IMR-90 (cell line): ENCODE measurements at regions not wholly inside any gene's neighbourhood (a gene's known extent, or its start where the extent isn't known, plus 50 kb on each side); places are given as distances from the start of the nearest gene placed in this dataset.

Experiments
- ATAC-seq: fragments of 200-7000 bp; cut with Tn5 transposase; 2 replicates; pipeline ENCODE4 v1.9.1; 2020; ENCODE audit warnings: low read depth, mild to moderate bottlenecking, moderate library complexity
- BruUV-seq: library from RNA; stranded (reverse); fragments of 400-500 nt; replicated peaks from 2 replicates; lab custom pipeline; 2021; lab: Mats Ljungman, UMichigan
- CTCF ChIA-PET: fragments of 300-600 bp; formaldehyde crosslinking; extraction: SDS; loops from one replicate; lab custom pipeline; 2021; ENCODE audit warnings: antibody characterized with exemption; lab: Yijun Ruan, JAX
- POLR2A ChIA-PET: fragments of 300-600 bp; sonication (Branson Sonifier 250); formaldehyde crosslinking; loops from one replicate; lab custom pipeline; 2022; ENCODE audit warnings: antibody characterized with exemption; ENCODE audit not compliant: unreplicated experiment; lab: Charles Lee
- DNase-seq: peaks from one replicate; pipeline ENCODE4 v3.0.0; 2013
- H2AFZ ChIP-seq: replicated peaks from 2 replicates; pipeline ENCODE3; 2013; ENCODE audit warnings: low read length, mild to moderate bottlenecking; ENCODE audit not compliant: poor library complexity
- H2AK5ac ChIP-seq: 2 replicates; pipeline ENCODE4 v1.6.1; 2013; ENCODE audit warnings: low read depth, low read length, inconsistent platforms
- H2AK9ac ChIP-seq: replicated peaks from 2 replicates; pipeline ENCODE3; 2013; ENCODE audit warnings: mild to moderate bottlenecking, low read depth, low read length, moderate library complexity; ENCODE audit not compliant: poor library complexity
- H2BK120ac ChIP-seq: 2 replicates; pipeline ENCODE4 v1.6.1; 2013; ENCODE audit warnings: low read depth, low read length, inconsistent platforms
- H2BK15ac ChIP-seq: 3 replicates; pipeline ENCODE4 v1.6.1; 2013; ENCODE audit warnings: low read depth, low read length, inconsistent platforms
- H2BK20ac ChIP-seq: 2 replicates; pipeline ENCODE4 v1.6.1; 2013; ENCODE audit warnings: low read depth, mild to moderate bottlenecking, inconsistent platforms, low read length, moderate library complexity
- H2BK5ac ChIP-seq: 2 replicates; pipeline ENCODE4 v1.6.1; 2013; ENCODE audit warnings: mild to moderate bottlenecking, low read depth, low read length, inconsistent platforms; ENCODE audit not compliant: poor library complexity, severe bottlenecking
- H3K14ac ChIP-seq: replicated peaks from 2 replicates; pipeline ENCODE4 v1.6.1; 2013; ENCODE audit warnings: low read depth, low read length, inconsistent platforms
- H3K18ac ChIP-seq: 2 replicates; pipeline ENCODE4 v1.6.1; 2013; ENCODE audit warnings: low read depth, low read length, control low read depth
- H3K23ac ChIP-seq: 2 replicates; pipeline ENCODE4 v1.6.1; 2013; ENCODE audit warnings: low read depth, low read length, inconsistent platforms
- H3K27ac ChIP-seq: 2 replicates; pipeline ENCODE4 v1.5.1; 2013; ENCODE audit warnings: mild to moderate bottlenecking, control low read depth, low read length; ENCODE audit not compliant: insufficient read depth
- H3K27me3 ChIP-seq: 2 replicates; pipeline ENCODE4 v1.6.1; 2013; ENCODE audit warnings: low read length; ENCODE audit not compliant: control insufficient read depth, insufficient read depth
- H3K36me3 ChIP-seq: 2 replicates; pipeline ENCODE4 v1.6.1; 2013; ENCODE audit warnings: low read length, mixed read lengths; ENCODE audit not compliant: control insufficient read depth, insufficient read depth
- H3K4ac ChIP-seq: 2 replicates; pipeline ENCODE4 v1.6.1; 2013; ENCODE audit warnings: low read depth, low read length, inconsistent platforms
- H3K4me1 ChIP-seq: 2 replicates; pipeline ENCODE4 v1.6.1; 2013; ENCODE audit warnings: low read length, mixed read lengths; ENCODE audit not compliant: control insufficient read depth, insufficient read depth
- H3K4me2 ChIP-seq: 2 replicates; pipeline ENCODE4 v1.6.1; 2013; ENCODE audit warnings: low read depth, mild to moderate bottlenecking, control low read depth, low read length, moderate library complexity
- H3K4me3 ChIP-seq: 2 replicates; pipeline ENCODE4 v1.5.1; 2013; ENCODE audit warnings: low read depth, mild to moderate bottlenecking, control low read depth, low read length, moderate library complexity; ENCODE audit not compliant: insufficient read depth
- H3K56ac ChIP-seq: 2 replicates; pipeline ENCODE4 v1.6.1; 2013; ENCODE audit warnings: low read length, inconsistent platforms; ENCODE audit not compliant: insufficient read depth; ENCODE audit errors: extremely low read depth
- H3K79me1 ChIP-seq, 2 experiments: 2 replicates each; pipeline ENCODE4 v1.6.1; 2013; ENCODE audit warnings: low read length in 2 of 2, inconsistent platforms in 1 of 2, low read depth in 1 of 2
- H3K9ac ChIP-seq: 2 replicates; pipeline ENCODE4 v1.6.1; 2013; ENCODE audit warnings: low read depth, low read length, control low read depth
- H3K9me1 ChIP-seq: 2 replicates; pipeline ENCODE4 v1.6.1; 2013; ENCODE audit warnings: low read length, inconsistent platforms; ENCODE audit not compliant: insufficient read depth
- H3K9me3 ChIP-seq: 2 replicates; pipeline ENCODE4 v1.6.1; 2013; ENCODE audit warnings: low read length; ENCODE audit not compliant: control insufficient read depth, insufficient read depth
- H4K20me1 ChIP-seq: 2 replicates; pipeline ENCODE4 v1.6.1; 2013; ENCODE audit warnings: low read length, inconsistent platforms; ENCODE audit not compliant: insufficient read depth
- H4K5ac ChIP-seq: 2 replicates; pipeline ENCODE4 v1.6.1; 2013; ENCODE audit warnings: mild to moderate bottlenecking, low read depth, low read length, control low read depth
- H4K8ac ChIP-seq, 2 experiments: 2 replicates each; pipeline ENCODE4 v1.6.1; 2013; ENCODE audit warnings: low read depth in 2 of 2, low read length in 2 of 2, control low read depth in 1 of 2, inconsistent platforms in 1 of 2
- H4K91ac ChIP-seq: 2 replicates; pipeline ENCODE4 v1.6.1; 2013; ENCODE audit warnings: low read depth, low read length, inconsistent platforms; ENCODE audit not compliant: insufficient read depth
- CEBPB ChIP-seq: IDR thresholded peaks from 2 replicates; pipeline ENCODE4 v1.6.1; 2012; ENCODE audit warnings: low read depth, low read length, improper control_type of control experiment
- CHD1 ChIP-seq: IDR thresholded peaks from 2 replicates; pipeline ENCODE4 v1.6.1; 2012; ENCODE audit warnings: low read depth, low read length, improper control_type of control experiment
- MAZ ChIP-seq: IDR thresholded peaks from 2 replicates; pipeline ENCODE4 v1.6.1; 2012; ENCODE audit warnings: low read depth, mild to moderate bottlenecking, low read length, improper control_type of control experiment, moderate library complexity, borderline replicate concordance
- MXI1 ChIP-seq: IDR thresholded peaks from 2 replicates; pipeline ENCODE4 v1.6.1; 2012; ENCODE audit warnings: low read depth, mild to moderate bottlenecking, low read length, moderate library complexity, borderline replicate concordance
- NFE2L2 ChIP-seq: fragments of 150-350 bp; IDR thresholded peaks from 2 replicates; pipeline ENCODE4 v1.6.1; 2016; ENCODE audit warnings: low read depth, mild to moderate bottlenecking, low read length
- POLR2A ChIP-seq: IDR thresholded peaks from 2 replicates; pipeline ENCODE4 v1.6.1; 2012; ENCODE audit warnings: mild to moderate bottlenecking, low read depth, low read length
- RCOR1 ChIP-seq: IDR thresholded peaks from 2 replicates; pipeline ENCODE4 v1.6.1; 2012; ENCODE audit warnings: mild to moderate bottlenecking, low read length, improper control_type of control experiment; ENCODE audit not compliant: insufficient replicate concordance
- RFX5 ChIP-seq: IDR thresholded peaks from 2 replicates; pipeline ENCODE4 v1.8.0; 2012; ENCODE audit warnings: low read depth, mild to moderate bottlenecking, low read length, moderate library complexity
- SMC3 ChIP-seq: fragments of 150-350 bp; IDR thresholded peaks from 2 replicates; pipeline ENCODE4 v1.6.1; 2016; ENCODE audit warnings: low read depth, mild to moderate bottlenecking, antibody characterized with exemption, low read length, moderate library complexity
- WGBS, 2 experiments: methylation state at CpG; one replicate each; pipeline versions ENCODE4 v1.1.5 to v1.1.7; 2013; ENCODE audit warnings: missing lambda C conversion rate in 2 of 2; ENCODE audit not compliant: insufficient read length in 1 of 2; ENCODE audit errors: extremely low coverage in 2 of 2; 5-methylcytosine and 5-hydroxymethylcytosine counted together
- dilution Hi-C: fragments of 300-500 bp; cut with HindIII; formaldehyde crosslinking; loops from one replicate; pipeline ENCODE4 v1.14.3; 2018; ENCODE audit warnings: low sequenced_read_pairs; ENCODE audit not compliant: unreplicated experiment
- in situ Hi-C: fragments of 300-500 bp; cut with MboI; formaldehyde crosslinking; loops from 3 replicates; pipeline ENCODE4 v1.14.3; 2019; ENCODE audit warnings: low sequenced_read_pairs, inconsistent platforms, mixed read lengths
- intact Hi-C: fragments of 100-400 bp; cut with micrococcal nuclease; formaldehyde crosslinking; loops from 2 replicates; pipeline ENCODE4 v1.10.0; 2022
- TF ChIP-seq, protein P1 (sequence below): fragments of 150-350 bp; IDR thresholded peaks from 2 replicates; pipeline ENCODE4 v1.6.1; 2017; ENCODE audit warnings: mild to moderate bottlenecking, antibody characterized with exemption, low read length, low read depth
- TF ChIP-seq, protein P2 (sequence below): fragments of 150-350 bp; IDR thresholded peaks from 2 replicates; pipeline ENCODE4 v1.6.1; 2016; ENCODE audit warnings: low read depth, mild to moderate bottlenecking, low read length, moderate library complexity, borderline replicate concordance

- no peak overlapping the region for H3K14ac ChIP-seq
- no peak overlapping the region for H2AFZ ChIP-seq
- H3K9me3 ChIP-seq = no peaks in the 10 kb centered on the region
- in situ Hi-C loops = no loop called here
- H3K79me1 ChIP-seq = no peaks in the 10 kb centered on the region
- no peak for DNase-seq
- no peak overlapping the region for H2BK120ac ChIP-seq
- H4K8ac ChIP-seq = no peak overlapping the region
- H3K4me2 ChIP-seq = no peak overlapping the region
- H3K4me1 ChIP-seq = no peaks in the 10 kb centered on the region
- intact Hi-C loops = no loop called here
- no peak overlapping the region for H2BK20ac ChIP-seq
- H3K27me3 ChIP-seq = no peaks in the 10 kb centered on the region
- H2AK9ac ChIP-seq = no peak overlapping the region
- ATAC-seq = no peak
- H3K4me3 ChIP-seq = no peak overlapping the region
- H3K56ac ChIP-seq = no peak overlapping the region
- TF ChIP-seq MXI1 = no peak
- TF ChIP-seq SMC3 = no peak
- TF ChIP-seq, protein P1, sequence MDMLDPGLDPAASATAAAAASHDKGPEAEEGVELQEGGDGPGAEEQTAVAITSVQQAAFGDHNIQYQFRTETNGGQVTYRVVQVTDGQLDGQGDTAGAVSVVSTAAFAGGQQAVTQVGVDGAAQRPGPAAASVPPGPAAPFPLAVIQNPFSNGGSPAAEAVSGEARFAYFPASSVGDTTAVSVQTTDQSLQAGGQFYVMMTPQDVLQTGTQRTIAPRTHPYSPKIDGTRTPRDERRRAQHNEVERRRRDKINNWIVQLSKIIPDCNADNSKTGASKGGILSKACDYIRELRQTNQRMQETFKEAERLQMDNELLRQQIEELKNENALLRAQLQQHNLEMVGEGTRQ = no peak
- TF ChIP-seq RFX5 = no peak
- TF ChIP-seq NFE2L2 = no peak
- TF ChIP-seq, protein P2, sequence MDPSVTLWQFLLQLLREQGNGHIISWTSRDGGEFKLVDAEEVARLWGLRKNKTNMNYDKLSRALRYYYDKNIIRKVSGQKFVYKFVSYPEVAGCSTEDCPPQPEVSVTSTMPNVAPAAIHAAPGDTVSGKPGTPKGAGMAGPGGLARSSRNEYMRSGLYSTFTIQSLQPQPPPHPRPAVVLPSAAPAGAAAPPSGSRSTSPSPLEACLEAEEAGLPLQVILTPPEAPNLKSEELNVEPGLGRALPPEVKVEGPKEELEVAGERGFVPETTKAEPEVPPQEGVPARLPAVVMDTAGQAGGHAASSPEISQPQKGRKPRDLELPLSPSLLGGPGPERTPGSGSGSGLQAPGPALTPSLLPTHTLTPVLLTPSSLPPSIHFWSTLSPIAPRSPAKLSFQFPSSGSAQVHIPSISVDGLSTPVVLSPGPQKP = no peak
- no peak for TF ChIP-seq RCOR1
- TF ChIP-seq CHD1 = no peak
- no peak for TF ChIP-seq CEBPB
- TF ChIP-seq MAZ = no peak
- no peak for TF ChIP-seq POLR2A
- H3K36me3 ChIP-seq = no peaks in the 10 kb centered on the region
- ChIA-PET POLR2A (no interaction called here), CTCF (interaction anchor here (0.6 kb wide), 1 partner anchor 468 kb away, joined by 4 read pairs; no protein-coding TSS in a partner anchor)
- no peak overlapping the region for H3K4ac ChIP-seq
- no peak overlapping the region for H2BK15ac ChIP-seq
- H3K9me1 ChIP-seq = no peaks in the 10 kb centered on the region
- H3K23ac ChIP-seq = no peak overlapping the region
- no peak overlapping the region for H4K91ac ChIP-seq
- dilution Hi-C loops = no loop called here
- H2AK5ac ChIP-seq = no peak overlapping the region
- no CpG with 5 or more reads among the region's 1 CpG for WGBS, 2 experiments
- H3K18ac ChIP-seq = no peak overlapping the region
- no peak overlapping the region for H4K5ac ChIP-seq
- no peaks in the 10 kb centered on the region for H4K20me1 ChIP-seq
- no peak overlapping the region for H3K27ac ChIP-seq
- H3K9ac ChIP-seq = no peak overlapping the region
- no peak overlapping the region for H2BK5ac ChIP-seq
- BruUV-seq = no TSS peak
These were observed 224.3 kb upstream of the ROBO2 start for GRCh38 chr3:76815561-76815960.
